ENCODE measurements at regions not wholly inside any gene's neighbourhood (a gene's known extent, or its start where the extent isn't known, plus 50 kb on each side); places are given as distances from the start of the nearest gene placed in this dataset.

DNA sequence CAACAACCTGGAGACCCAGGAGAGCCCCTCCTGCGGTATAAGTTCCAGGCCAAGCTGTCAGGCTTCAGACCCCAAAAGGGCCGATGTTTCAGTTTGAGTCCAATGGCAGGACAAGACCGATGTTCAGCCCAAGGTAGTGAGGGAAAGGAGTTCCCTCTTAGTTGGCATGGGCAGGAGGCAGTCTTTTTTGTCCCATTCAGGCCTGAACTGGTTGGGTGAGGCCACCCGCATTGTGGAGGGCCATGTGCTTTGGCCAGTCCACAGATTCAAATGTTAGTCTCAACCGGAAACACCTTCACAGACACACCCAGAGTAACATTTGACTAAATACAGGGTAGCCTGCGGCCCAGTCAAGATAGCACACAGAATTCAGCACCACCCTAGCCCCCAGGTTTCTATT is 89.6 kb upstream of the ANKRD10 start:
- TF ChIP-seq, protein P1, sequence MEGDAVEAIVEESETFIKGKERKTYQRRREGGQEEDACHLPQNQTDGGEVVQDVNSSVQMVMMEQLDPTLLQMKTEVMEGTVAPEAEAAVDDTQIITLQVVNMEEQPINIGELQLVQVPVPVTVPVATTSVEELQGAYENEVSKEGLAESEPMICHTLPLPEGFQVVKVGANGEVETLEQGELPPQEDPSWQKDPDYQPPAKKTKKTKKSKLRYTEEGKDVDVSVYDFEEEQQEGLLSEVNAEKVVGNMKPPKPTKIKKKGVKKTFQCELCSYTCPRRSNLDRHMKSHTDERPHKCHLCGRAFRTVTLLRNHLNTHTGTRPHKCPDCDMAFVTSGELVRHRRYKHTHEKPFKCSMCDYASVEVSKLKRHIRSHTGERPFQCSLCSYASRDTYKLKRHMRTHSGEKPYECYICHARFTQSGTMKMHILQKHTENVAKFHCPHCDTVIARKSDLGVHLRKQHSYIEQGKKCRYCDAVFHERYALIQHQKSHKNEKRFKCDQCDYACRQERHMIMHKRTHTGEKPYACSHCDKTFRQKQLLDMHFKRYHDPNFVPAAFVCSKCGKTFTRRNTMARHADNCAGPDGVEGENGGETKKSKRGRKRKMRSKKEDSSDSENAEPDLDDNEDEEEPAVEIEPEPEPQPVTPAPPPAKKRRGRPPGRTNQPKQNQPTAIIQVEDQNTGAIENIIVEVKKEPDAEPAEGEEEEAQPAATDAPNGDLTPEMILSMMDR (IDR thresholded peaks at IDR 0.05 in 8 of 11, conservative IDR thresholded peaks at IDR 0.05 in 3 of 11) = no peak
- TF ChIP-seq POLR2A (IDR thresholded peaks at IDR 0.05) = no peak
- no peak for TF ChIP-seq POLR2AphosphoS5 (IDR thresholded peaks at IDR 0.05)
